HEK293 (cell line): ENCODE measurements at regions not wholly inside any gene's neighbourhood (a gene's known extent, or its start where the extent isn't known, plus 50 kb on each side); places are given as distances from the start of the nearest gene placed in this dataset.

Source experiments
- CTCF ChIA-PET: fragments of 350-600 bp; formaldehyde crosslinking; extraction: SDS; loops from one replicate; lab custom pipeline; 2021; ENCODE audit warnings: antibody characterized with exemption; lab: Yijun Ruan, JAX
- POLR2A ChIA-PET: fragments of 300-600 bp; formaldehyde crosslinking; extraction: SDS; loops from one replicate; lab custom pipeline; 2020; ENCODE audit warnings: antibody characterized with exemption, inconsistent platforms; lab: Yijun Ruan, JAX
- H3K27ac ChIP-seq: fragments of 200-500 bp; sonication (Bioruptor generic); 2 replicates; pipeline ENCODE4 v1.5.1; 2014; ENCODE audit warnings: low read depth, low read length, control low read depth, inconsistent platforms; ENCODE audit errors: extremely low read depth
- H3K36me3 ChIP-seq, 2 experiments: fragments of 200-500 bp in 1 of 2; sonication (Bioruptor generic) in 1 of 2; 1 replicate in 1 of 2; 2 replicates in 1 of 2; pipeline ENCODE4 v1.5.1; 2014 to 2017; ENCODE audit warnings: inconsistent platforms in 2 of 2, low read length in 2 of 2; ENCODE audit not compliant: control insufficient read depth in 2 of 2, insufficient read depth in 1 of 2
- H3K4me1 ChIP-seq: fragments of 200-500 bp; sonication (Bioruptor generic); 2 replicates; pipeline ENCODE4 v1.5.1; 2014; ENCODE audit warnings: mild to moderate bottlenecking, low read length, inconsistent platforms; ENCODE audit not compliant: control insufficient read depth, insufficient read depth
- H3K4me3 ChIP-seq: 2 replicates; pipeline ENCODE4 v1.5.1; 2011; ENCODE audit warnings: low read depth, mild to moderate bottlenecking, control low read depth, low read length, moderate library complexity
- H3K9me3 ChIP-seq: fragments of 200-500 bp; sonication (Bioruptor generic); 2 replicates; pipeline ENCODE4 v1.5.1; 2014; ENCODE audit warnings: low read depth, low read length, inconsistent platforms; ENCODE audit not compliant: control insufficient read depth, insufficient read depth
- GFI1B ChIP-seq: fragments of 450-650 bp; formaldehyde crosslinking; IDR thresholded peaks from 2 replicates; pipeline ENCODE4 v1.5.1; 2016; ENCODE audit warnings: missing biosample characterization, missing genetic modification characterization
- HOXA7 ChIP-seq: sonication (generic); formaldehyde crosslinking; IDR thresholded peaks from 2 replicates; pipeline ENCODE4 v1.8.1; 2022; ENCODE audit warnings: missing genetic modification reagents, borderline replicate concordance
- KLF9 ChIP-seq: fragments of 450-650 bp; formaldehyde crosslinking; IDR thresholded peaks from 2 replicates; pipeline ENCODE4 v1.5.1; 2016; ENCODE audit warnings: missing biosample characterization, missing genetic modification characterization, low read depth
- MEIS1 ChIP-seq: sonication (generic); formaldehyde crosslinking; IDR thresholded peaks from 2 replicates; pipeline ENCODE4 v1.8.1; 2022; ENCODE audit warnings: missing genetic modification reagents, mild to moderate bottlenecking, borderline replicate concordance
- RBAK ChIP-seq: fragments of 450-650 bp; formaldehyde crosslinking; IDR thresholded peaks from 2 replicates; pipeline ENCODE4 v1.5.1; 2016; ENCODE audit warnings: missing biosample characterization, missing genetic modification characterization
- REPIN1 ChIP-seq: fragments of 450-650 bp; formaldehyde crosslinking; IDR thresholded peaks from 2 replicates; pipeline ENCODE4 v1.5.1; 2017; ENCODE audit warnings: missing biosample characterization, missing genetic modification characterization, low read depth
- SP7 ChIP-seq: fragments of 450-650 bp; formaldehyde crosslinking; IDR thresholded peaks from 2 replicates; pipeline ENCODE4 v1.5.1; 2016; ENCODE audit warnings: missing biosample characterization, missing genetic modification characterization
- TRIM28 ChIP-seq: IDR thresholded peaks from 2 replicates; pipeline ENCODE4 v1.6.1; 2011; ENCODE audit warnings: low read length, control low read depth, borderline replicate concordance
- WT1 ChIP-seq: fragments of 450-650 bp; formaldehyde crosslinking; IDR thresholded peaks from 2 replicates; pipeline ENCODE4 v1.5.1; 2016; ENCODE audit warnings: missing biosample characterization, missing genetic modification characterization
- ZBTB20 ChIP-seq: fragments of 450-650 bp; formaldehyde crosslinking; IDR thresholded peaks from 2 replicates; pipeline ENCODE4 v1.5.1; 2016; ENCODE audit warnings: missing biosample characterization, missing genetic modification characterization
- ZNF114 ChIP-seq: fragments of 450-650 bp; formaldehyde crosslinking; IDR thresholded peaks from 2 replicates; pipeline ENCODE4 v1.5.0; 2017; ENCODE audit warnings: missing biosample characterization, missing genetic modification characterization
- ZNF138 ChIP-seq: fragments of 450-650 bp; formaldehyde crosslinking; IDR thresholded peaks from 2 replicates; pipeline ENCODE4 v1.5.1; 2016; ENCODE audit warnings: missing biosample characterization, missing genetic modification characterization, borderline replicate concordance
- ZNF214 ChIP-seq: fragments of 450-650 bp; formaldehyde crosslinking; IDR thresholded peaks from 2 replicates; pipeline ENCODE4 v1.5.1; 2017; ENCODE audit warnings: missing biosample characterization, mild to moderate bottlenecking, missing genetic modification characterization, borderline replicate concordance
- ZNF302 ChIP-seq: fragments of 450-650 bp; formaldehyde crosslinking; IDR thresholded peaks from 2 replicates; pipeline ENCODE4 v1.5.1; 2016; ENCODE audit warnings: missing biosample characterization, missing genetic modification characterization, low read depth
- ZNF366 ChIP-seq: fragments of 450-650 bp; formaldehyde crosslinking; conservative IDR thresholded peaks from 2 replicates; pipeline ENCODE4 v1.5.1; 2016; ENCODE audit warnings: missing biosample characterization, missing genetic modification characterization
- ZNF426 ChIP-seq: fragments of 450-650 bp; formaldehyde crosslinking; IDR thresholded peaks from 2 replicates; pipeline ENCODE4 v1.5.1; 2017; ENCODE audit warnings: missing biosample characterization, missing genetic modification characterization, mild to moderate bottlenecking, inconsistent platforms, moderate library complexity
- ZNF473 ChIP-seq: fragments of 450-650 bp; formaldehyde crosslinking; IDR thresholded peaks from 2 replicates; pipeline ENCODE4 v1.5.1; 2017; ENCODE audit warnings: missing biosample characterization, missing genetic modification characterization
- ZNF600 ChIP-seq: fragments of 450-650 bp; formaldehyde crosslinking; IDR thresholded peaks from 2 replicates; pipeline ENCODE4 v1.5.1; 2016; ENCODE audit warnings: missing biosample characterization, missing genetic modification characterization
- ZNF747 ChIP-seq: fragments of 450-650 bp; formaldehyde crosslinking; IDR thresholded peaks from 2 replicates; pipeline ENCODE4 v1.5.1; 2016; ENCODE audit warnings: missing biosample characterization, missing genetic modification characterization
- TF ChIP-seq, protein P1 (sequence below): fragments of 450-650 bp; formaldehyde crosslinking; IDR thresholded peaks from 2 replicates; pipeline ENCODE4 v1.5.1; 2016; ENCODE audit warnings: missing biosample characterization, missing genetic modification characterization
- TF ChIP-seq, protein P2 (sequence below): fragments of 450-650 bp; formaldehyde crosslinking; IDR thresholded peaks from 2 replicates; pipeline ENCODE4 v1.5.1; 2016; ENCODE audit warnings: missing biosample characterization, missing genetic modification characterization, borderline replicate concordance
- TF ChIP-seq, protein P3 (sequence below): fragments of 450-650 bp; formaldehyde crosslinking; IDR thresholded peaks from 2 replicates; pipeline ENCODE4 v1.5.1; 2017; ENCODE audit warnings: missing biosample characterization, missing genetic modification characterization
- TF ChIP-seq, protein P4 (sequence below): fragments of 450-650 bp; formaldehyde crosslinking; IDR thresholded peaks from 2 replicates; pipeline ENCODE4 v1.5.1; 2016; ENCODE audit warnings: missing biosample characterization, missing genetic modification characterization

GRCh38 chr3:72618739-72619138, 229.5 kb downstream of the SHQ1 start (continued):
- TF ChIP-seq ZNF302 (tag by site-specific recombination) (no peak), ZNF214 (no peak), WT1 (tag by site-specific recombination) (no peak)
- TF ChIP-seq, protein P1, sequence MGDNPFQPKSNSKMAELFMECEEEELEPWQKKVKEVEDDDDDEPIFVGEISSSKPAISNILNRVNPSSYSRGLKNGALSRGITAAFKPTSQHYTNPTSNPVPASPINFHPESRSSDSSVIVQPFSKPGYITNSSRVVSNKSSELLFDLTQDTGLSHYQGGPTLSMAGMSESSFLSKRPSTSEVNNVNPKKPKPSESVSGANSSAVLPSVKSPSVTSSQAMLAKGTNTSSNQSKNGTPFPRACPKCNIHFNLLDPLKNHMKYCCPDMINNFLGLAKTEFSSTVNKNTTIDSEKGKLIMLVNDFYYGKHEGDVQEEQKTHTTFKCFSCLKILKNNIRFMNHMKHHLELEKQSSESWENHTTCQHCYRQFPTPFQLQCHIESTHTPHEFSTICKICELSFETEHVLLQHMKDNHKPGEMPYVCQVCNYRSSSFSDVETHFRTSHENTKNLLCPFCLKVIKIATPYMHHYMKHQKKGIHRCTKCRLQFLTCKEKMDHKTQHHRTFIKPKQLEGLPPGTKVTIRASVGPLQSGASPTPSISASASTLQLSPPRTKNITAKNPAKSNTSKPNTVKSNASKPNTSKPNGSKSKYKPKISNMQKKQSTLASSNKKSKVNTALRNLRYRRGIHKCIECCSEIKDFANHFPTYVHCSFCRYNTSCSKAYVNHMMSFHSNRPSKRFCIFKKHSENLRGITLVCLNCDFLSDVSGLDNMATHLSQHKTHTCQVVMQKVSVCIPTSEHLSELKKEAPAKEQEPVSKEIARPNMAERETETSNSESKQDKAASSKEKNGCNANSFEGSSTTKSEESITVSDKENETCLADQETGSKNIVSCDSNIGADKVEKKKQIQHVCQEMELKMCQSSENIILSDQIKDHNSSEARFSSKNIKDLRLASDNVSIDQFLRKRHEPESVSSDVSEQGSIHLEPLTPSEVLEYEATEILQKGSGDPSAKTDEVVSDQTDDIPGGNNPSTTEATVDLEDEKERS = no peak
- TF ChIP-seq, protein P2, sequence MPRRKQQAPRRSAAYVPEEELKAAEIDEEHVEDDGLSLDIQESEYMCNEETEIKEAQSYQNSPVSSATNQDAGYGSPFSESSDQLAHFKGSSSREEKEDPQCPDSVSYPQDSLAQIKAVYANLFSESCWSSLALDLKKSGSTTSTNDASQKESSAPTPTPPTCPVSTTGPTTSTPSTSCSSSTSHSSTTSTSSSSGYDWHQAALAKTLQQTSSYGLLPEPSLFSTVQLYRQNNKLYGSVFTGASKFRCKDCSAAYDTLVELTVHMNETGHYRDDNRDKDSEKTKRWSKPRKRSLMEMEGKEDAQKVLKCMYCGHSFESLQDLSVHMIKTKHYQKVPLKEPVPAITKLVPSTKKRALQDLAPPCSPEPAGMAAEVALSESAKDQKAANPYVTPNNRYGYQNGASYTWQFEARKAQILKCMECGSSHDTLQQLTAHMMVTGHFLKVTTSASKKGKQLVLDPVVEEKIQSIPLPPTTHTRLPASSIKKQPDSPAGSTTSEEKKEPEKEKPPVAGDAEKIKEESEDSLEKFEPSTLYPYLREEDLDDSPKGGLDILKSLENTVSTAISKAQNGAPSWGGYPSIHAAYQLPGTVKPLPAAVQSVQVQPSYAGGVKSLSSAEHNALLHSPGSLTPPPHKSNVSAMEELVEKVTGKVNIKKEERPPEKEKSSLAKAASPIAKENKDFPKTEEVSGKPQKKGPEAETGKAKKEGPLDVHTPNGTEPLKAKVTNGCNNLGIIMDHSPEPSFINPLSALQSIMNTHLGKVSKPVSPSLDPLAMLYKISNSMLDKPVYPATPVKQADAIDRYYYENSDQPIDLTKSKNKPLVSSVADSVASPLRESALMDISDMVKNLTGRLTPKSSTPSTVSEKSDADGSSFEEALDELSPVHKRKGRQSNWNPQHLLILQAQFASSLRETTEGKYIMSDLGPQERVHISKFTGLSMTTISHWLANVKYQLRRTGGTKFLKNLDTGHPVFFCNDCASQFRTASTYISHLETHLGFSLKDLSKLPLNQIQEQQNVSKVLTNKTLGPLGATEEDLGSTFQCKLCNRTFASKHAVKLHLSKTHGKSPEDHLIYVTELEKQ (tag by site-specific recombination) = no peak
- TF ChIP-seq, protein P3, sequence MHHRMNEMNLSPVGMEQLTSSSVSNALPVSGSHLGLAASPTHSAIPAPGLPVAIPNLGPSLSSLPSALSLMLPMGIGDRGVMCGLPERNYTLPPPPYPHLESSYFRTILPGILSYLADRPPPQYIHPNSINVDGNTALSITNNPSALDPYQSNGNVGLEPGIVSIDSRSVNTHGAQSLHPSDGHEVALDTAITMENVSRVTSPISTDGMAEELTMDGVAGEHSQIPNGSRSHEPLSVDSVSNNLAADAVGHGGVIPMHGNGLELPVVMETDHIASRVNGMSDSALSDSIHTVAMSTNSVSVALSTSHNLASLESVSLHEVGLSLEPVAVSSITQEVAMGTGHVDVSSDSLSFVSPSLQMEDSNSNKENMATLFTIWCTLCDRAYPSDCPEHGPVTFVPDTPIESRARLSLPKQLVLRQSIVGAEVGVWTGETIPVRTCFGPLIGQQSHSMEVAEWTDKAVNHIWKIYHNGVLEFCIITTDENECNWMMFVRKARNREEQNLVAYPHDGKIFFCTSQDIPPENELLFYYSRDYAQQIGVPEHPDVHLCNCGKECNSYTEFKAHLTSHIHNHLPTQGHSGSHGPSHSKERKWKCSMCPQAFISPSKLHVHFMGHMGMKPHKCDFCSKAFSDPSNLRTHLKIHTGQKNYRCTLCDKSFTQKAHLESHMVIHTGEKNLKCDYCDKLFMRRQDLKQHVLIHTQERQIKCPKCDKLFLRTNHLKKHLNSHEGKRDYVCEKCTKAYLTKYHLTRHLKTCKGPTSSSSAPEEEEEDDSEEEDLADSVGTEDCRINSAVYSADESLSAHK (tag by site-specific recombination) = no peak

DNA sequence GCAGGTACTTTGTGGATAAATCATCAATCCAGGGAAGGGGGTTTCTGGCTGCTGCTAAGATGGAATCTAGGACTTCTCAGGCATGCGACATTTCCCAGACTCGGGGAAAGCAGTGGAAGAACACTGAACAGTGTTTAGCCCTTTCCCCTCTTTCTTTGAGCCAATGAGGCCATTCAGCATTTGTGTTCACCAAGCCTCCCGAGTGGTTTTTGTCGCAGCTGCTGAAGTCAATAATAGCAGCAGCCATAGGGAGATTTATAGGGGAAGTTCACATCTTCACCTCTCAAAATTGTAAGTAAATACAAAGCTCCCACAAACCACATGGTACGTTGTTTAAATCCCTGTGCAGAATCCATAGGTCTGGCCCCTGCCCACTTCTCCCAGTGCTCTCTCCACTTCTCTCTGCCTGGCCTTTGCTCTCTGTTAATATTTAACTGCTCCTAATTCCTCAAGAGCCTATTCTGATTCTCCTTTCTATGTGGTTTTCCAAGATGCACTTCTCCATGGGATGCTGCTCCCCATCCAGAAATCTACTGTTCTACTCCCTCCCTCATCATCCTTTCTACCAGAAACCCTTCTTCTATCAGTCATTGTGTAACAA, 230.7 kb downstream of the SHQ1 start:
- H3K36me3 ChIP-seq = no peaks in the 10 kb centered on the region
- H3K4me3 ChIP-seq = no peak overlapping the region
- TF ChIP-seq REPIN1 (tag by site-specific recombination) (no peak), RBAK (tag by site-specific recombination) (no peak), ZNF366 (tag by site-specific recombination) (no peak), ZNF138 (tag by site-specific recombination) (no peak), ZNF747 (tag by site-specific recombination) (no peak), ZNF426 (tag by site-specific recombination) (no peak), ZNF473 (tag by site-specific recombination) (no peak), HOXA7 (CRISPR knock-in tag) (no peak), KLF9 (tag by site-specific recombination) (no peak), ZNF114 (tag by site-specific recombination) (no peak), TRIM28 (no peak), ZBTB20 (no peak), ZNF600 (tag by site-specific recombination) (no peak), MEIS1 (CRISPR knock-in tag) (no peak), SP7 (tag by site-specific recombination) (no peak), GFI1B (no peak)
- TF ChIP-seq, protein P4, sequence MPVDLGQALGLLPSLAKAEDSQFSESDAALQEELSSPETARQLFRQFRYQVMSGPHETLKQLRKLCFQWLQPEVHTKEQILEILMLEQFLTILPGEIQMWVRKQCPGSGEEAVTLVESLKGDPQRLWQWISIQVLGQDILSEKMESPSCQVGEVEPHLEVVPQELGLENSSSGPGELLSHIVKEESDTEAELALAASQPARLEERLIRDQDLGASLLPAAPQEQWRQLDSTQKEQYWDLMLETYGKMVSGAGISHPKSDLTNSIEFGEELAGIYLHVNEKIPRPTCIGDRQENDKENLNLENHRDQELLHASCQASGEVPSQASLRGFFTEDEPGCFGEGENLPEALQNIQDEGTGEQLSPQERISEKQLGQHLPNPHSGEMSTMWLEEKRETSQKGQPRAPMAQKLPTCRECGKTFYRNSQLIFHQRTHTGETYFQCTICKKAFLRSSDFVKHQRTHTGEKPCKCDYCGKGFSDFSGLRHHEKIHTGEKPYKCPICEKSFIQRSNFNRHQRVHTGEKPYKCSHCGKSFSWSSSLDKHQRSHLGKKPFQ (tag by site-specific recombination) = no peak
- CTCF ChIA-PET = no interaction called here
- POLR2A ChIA-PET = no interaction called here
- H3K27ac ChIP-seq = no peak overlapping the region
- no peaks in the 10 kb centered on the region for H3K4me1 ChIP-seq
- no peaks in the 10 kb centered on the region for H3K9me3 ChIP-seq
